Stimulated activated effector memory CD8-positive, alpha-beta T cell treated with anti-CD3 and anti-CD28 coated beads, Interleukin-12 subunit alpha, Interleukin-12 subunit beta, amount 100 ng/mL, for 72 hours (primary cell): ENCODE measurements at regions not wholly inside any gene's neighbourhood (a gene's known extent, or its start where the extent isn't known, plus 50 kb on each side); places are given as distances from the start of the nearest gene placed in this dataset.

Experiments
- ATAC-seq: fragments of 150-1000 bp; cut with Tn5 transposase; 2 replicates; pipeline ENCODE4 v1.10.0; 2021
- DNase-seq, 2 donors: peaks; one replicate each; pipeline ENCODE4 v3.0.0; 2021 to 2022; ENCODE audit warnings: low spot score in 2 of 2
- H3K27ac Mint-ChIP-seq: one replicate; pipeline ENCODE4 v1.8.0; 2022; ENCODE audit warnings: mild to moderate bottlenecking, mixed read lengths
- H3K36me3 Mint-ChIP-seq: one replicate; pipeline ENCODE4 v1.8.0; 2022; ENCODE audit warnings: mild to moderate bottlenecking, mixed read lengths
- H3K4me1 Mint-ChIP-seq: one replicate; pipeline ENCODE4 v1.8.0; 2022; ENCODE audit warnings: mixed read lengths
- H3K4me3 Mint-ChIP-seq: one replicate; pipeline ENCODE4 v1.8.0; 2022; ENCODE audit warnings: mild to moderate bottlenecking, mixed read lengths
- H3K9me3 Mint-ChIP-seq: one replicate; pipeline ENCODE4 v1.8.0; 2022; ENCODE audit warnings: mixed read lengths

DNA sequence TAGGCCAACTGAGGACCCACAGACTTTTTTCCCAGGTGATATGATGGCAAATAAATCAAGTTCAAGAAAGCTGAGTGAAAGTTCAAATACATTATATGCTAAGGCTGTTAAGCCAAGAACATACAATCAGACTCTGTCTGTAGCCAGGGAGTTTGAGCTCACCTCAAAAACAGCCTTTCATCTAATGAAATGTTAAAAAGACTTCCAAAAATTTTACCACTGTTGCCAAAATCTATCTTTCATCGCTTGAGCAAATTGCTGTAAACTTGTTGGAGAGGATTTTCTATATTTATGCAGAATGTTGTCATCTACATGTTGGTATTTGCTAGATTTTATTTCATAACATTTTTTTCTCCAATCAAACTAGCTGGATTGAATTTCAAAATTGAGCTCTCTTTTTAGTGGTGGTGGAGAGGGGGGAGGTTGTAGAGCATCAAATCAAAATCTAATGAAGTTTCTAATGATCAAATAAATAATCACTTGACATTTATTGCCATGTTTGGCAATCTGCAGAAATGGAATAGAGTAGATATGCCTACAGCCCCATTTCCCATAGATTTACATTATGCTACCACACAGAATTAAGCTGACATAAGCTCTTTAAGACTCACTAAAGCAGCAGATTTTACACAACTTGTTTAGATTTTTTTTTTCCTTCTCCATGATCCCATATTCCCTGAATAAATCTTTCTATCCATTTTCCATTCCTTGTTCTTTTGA, 828.9 kb upstream of the ZNF608 start:
- no peak for ATAC-seq
- Mint-ChIP-seq H3K4me1 (no peaks in the 10 kb centered on the region), H3K27ac (no peak overlapping the region), H3K4me3 (no peak overlapping the region), H3K36me3 (no peaks in the 10 kb centered on the region), H3K9me3 (peaks cover 4% of the 10 kb centered on the region)
- DNase-seq, result no peak

DNA sequence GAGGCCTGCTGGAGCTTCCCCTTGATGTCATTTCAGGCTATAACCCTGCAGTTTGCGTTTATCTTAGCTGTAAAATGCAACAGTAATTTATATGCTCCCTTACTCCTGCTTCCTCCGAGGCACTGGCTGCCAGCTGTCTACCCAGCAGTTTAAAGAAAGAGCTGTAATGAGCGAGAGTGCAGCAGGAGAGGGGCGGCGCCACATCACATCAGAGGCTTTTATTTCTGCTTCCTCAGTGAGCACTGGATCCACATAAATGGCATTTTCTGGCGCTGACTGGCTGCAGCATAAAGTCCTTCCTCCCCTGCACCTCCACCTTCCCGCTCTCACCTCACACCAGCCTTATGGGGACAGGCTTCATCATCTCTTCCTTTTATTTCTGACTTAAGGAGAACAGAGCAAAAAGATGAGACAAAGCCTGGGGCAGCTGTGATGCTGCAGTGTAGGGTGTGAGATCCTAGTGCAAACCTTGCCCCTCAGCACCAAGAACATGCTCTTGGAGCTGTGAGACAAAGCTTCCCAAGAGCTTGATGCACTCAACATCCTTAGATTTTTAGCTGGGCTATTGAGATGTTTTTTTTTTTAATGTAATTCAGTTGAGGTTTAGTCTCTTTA, 829.6 kb upstream of the ZNF608 start:
- no peaks in the 10 kb centered on the region for H3K4me1 Mint-ChIP-seq
- DNase-seq (no peak), ATAC-seq (no peak)
- H3K36me3 Mint-ChIP-seq, result no peaks in the 10 kb centered on the region
- H3K4me3 Mint-ChIP-seq, result no peak overlapping the region
- H3K27ac Mint-ChIP-seq, result no peak overlapping the region
- peaks cover 4% of the 10 kb centered on the region for H3K9me3 Mint-ChIP-seq

DNA sequence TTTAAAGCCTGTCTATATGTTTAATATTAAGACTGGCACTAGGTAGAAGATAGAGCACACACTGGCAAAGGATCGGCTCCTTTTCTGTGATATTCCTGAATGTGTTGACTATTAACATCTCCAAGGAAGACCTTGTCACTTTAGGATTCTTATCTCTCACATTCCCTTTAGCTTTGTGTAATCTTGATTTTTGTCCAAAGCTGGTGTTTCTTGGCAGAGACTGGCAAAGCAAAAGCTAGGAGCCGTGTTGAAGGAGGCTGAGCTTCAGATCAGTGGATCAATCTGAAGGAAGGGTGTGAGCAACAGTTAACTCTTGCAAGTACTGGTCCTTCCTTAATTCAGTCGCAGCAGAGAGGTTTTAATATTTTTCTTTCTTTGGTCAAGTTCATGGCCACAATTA, 830.4 kb upstream of the ZNF608 start:
- no peaks in the 10 kb centered on the region for H3K36me3 Mint-ChIP-seq
- H3K4me3 Mint-ChIP-seq, result no peak overlapping the region
- ATAC-seq (no peak), DNase-seq (no peak)
- H3K4me1 Mint-ChIP-seq, result no peaks in the 10 kb centered on the region
- H3K9me3 Mint-ChIP-seq, result peaks cover 4% of the 10 kb centered on the region
- no peak overlapping the region for H3K27ac Mint-ChIP-seq

DNA sequence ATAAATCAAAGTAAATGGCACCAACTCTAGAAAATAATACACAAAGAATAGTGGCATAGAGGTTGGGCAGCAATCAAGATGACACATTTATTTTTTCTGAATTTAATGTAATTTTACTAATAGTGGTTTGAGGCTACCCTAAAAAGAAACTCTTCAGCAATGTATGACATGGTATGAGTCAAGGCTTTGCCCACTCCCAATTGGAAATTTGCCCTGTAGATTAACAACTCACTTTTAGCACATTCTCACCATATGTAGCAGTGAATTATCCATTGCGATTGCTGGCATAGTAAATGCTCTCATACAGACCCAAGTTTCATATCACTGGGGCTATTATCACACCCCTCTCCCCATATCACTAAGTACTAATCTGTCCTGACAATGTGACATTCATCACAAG, 832.1 kb upstream of the ZNF608 start:
- DNase-seq (no peak), ATAC-seq (no peak)
- peaks cover 4% of the 10 kb centered on the region for H3K9me3 Mint-ChIP-seq
- no peak overlapping the region for H3K4me3 Mint-ChIP-seq
- H3K27ac Mint-ChIP-seq, result no peak overlapping the region
- H3K36me3 Mint-ChIP-seq, result no peaks in the 10 kb centered on the region
- no peaks in the 10 kb centered on the region for H3K4me1 Mint-ChIP-seq

GRCh38 chr5:125579182-125579581, 832.7 kb upstream of the ZNF608 start:
- no peak for DNase-seq
- Mint-ChIP-seq H3K9me3 (peaks cover 4% of the 10 kb centered on the region), H3K27ac (no peak overlapping the region), H3K4me3 (no peak overlapping the region), H3K4me1 (no peaks in the 10 kb centered on the region), H3K36me3 (no peaks in the 10 kb centered on the region)
- no peak for ATAC-seq

DNA sequence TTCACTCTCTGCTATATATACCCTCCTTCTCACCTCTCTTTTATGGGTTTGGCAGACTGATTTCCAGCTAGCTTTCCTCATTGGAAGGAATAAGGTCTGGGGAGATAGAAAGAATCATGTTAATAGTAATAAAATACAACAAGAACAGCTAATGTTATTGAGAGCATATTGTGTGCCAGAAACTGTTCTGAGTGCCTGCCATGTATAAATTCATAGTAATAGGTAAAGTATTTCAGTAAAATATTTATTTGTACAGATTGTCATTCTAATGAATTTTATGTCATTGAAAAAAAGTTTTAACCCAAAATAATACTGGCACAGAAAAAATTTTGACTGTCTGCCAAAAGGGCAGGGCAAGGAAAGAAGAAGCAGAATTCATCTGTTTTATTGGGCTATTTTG, 834.9 kb upstream of the ZNF608 start:
- Mint-ChIP-seq H3K4me3 (no peak overlapping the region), H3K27ac (no peak overlapping the region), H3K36me3 (no peaks in the 10 kb centered on the region), H3K9me3 (peaks cover 10% of the 10 kb centered on the region), H3K4me1 (no peaks in the 10 kb centered on the region)
- ATAC-seq, result no peak
- DNase-seq, result no peak

DNA sequence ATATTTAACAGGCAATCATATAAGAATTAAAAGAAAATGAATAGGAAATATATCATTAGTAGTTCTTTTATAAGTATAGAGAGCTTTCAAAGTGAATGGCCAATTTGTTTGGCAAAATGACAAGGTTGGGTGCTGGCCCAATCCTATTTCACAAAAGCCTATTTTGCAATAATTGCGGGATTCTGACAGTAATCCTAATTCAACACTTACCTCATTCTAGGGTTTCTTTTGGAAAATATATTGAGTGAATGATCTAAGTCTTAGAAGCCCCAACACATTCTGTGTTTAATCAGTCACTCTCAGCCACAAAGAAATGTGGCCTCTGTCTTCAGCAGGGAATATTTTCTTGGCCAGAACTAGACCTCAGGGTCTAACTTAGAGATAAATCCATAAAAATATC, 835.9 kb upstream of the ZNF608 start:
- H3K27ac Mint-ChIP-seq, result no peak overlapping the region
- ATAC-seq (no peak), DNase-seq (no peak)
- H3K36me3 Mint-ChIP-seq, result no peaks in the 10 kb centered on the region
- no peak overlapping the region for H3K4me3 Mint-ChIP-seq
- no peaks in the 10 kb centered on the region for H3K4me1 Mint-ChIP-seq
- peaks cover 10% of the 10 kb centered on the region for H3K9me3 Mint-ChIP-seq

- DNase-seq (no peak), ATAC-seq (no peak)
- Mint-ChIP-seq H3K4me1 (no peaks in the 10 kb centered on the region), H3K27ac (no peak overlapping the region), H3K4me3 (no peak overlapping the region), H3K9me3 (peaks cover 12% of the 10 kb centered on the region), H3K36me3 (no peaks in the 10 kb centered on the region)
Measured at GRCh38 chr5:125583321-125584139, 837.1 kb upstream of the ZNF608 start.

DNA sequence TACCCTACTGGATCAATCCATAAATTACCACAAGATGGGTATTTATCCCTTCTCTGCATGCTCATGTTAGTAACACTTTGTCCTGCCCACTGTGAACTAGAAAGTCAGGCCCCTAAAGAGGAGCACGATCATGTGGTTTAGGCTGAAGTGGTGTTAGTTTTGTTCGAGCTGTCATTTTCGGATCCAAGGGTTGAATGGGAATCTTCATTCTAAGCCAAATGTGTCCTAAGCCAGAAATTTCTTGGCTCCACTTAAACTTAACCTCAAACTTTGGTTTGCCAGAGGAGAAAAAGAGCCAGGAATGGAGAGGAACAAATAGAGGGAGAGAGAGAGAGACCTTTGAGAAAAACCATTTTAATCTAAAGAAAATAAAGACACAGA, 837.7 kb upstream of the ZNF608 start:
- Mint-ChIP-seq H3K4me3 (no peak overlapping the region), H3K4me1 (no peaks in the 10 kb centered on the region), H3K36me3 (no peaks in the 10 kb centered on the region), H3K27ac (no peak overlapping the region), H3K9me3 (peaks cover 13% of the 10 kb centered on the region)
- DNase-seq, result no peak
- ATAC-seq, result no peak

- ATAC-seq, result no peak
- peaks cover 13% of the 10 kb centered on the region for H3K9me3 Mint-ChIP-seq
- H3K4me3 Mint-ChIP-seq, result no peak overlapping the region
- no peak for DNase-seq
- no peaks in the 10 kb centered on the region for H3K4me1 Mint-ChIP-seq
- no peak overlapping the region for H3K27ac Mint-ChIP-seq
- H3K36me3 Mint-ChIP-seq, result no peaks in the 10 kb centered on the region
Measured at GRCh38 chr5:125587631-125588030, 835.6 kb upstream of the GRAMD2B start.

DNA sequence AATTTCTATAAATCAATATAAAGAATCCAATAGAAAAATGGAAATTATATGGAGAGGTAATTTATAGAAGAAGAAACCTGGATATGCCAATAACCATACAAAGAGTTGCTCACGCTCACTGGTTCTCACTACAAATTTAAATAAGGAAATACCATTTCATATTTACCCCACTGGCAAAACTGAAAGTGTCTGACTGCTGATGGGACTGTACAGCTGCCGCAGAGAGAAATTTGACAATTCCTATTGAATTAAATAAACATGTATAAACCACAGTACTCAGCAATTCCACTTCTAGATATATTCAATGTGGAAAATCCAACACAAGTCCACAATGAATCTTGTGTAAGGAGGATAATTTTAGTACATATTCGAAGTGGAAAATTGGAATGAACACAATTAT, 830.4 kb upstream of the GRAMD2B start:
- no peaks in the 10 kb centered on the region for H3K4me1 Mint-ChIP-seq
- no peaks in the 10 kb centered on the region for H3K36me3 Mint-ChIP-seq
- H3K27ac Mint-ChIP-seq, result no peak overlapping the region
- H3K9me3 Mint-ChIP-seq, result peaks cover 12% of the 10 kb centered on the region
- no peak for DNase-seq
- ATAC-seq, result no peak
- no peak overlapping the region for H3K4me3 Mint-ChIP-seq

- Mint-ChIP-seq H3K36me3 (no peaks in the 10 kb centered on the region), H3K4me1 (no peaks in the 10 kb centered on the region), H3K27ac (no peak overlapping the region), H3K9me3 (peaks cover 7% of the 10 kb centered on the region), H3K4me3 (no peak overlapping the region)
- DNase-seq, result no peak
- no peak for ATAC-seq
Measured at GRCh38 chr5:125595095-125595494, 828.1 kb upstream of the GRAMD2B start.

GRCh38 chr5:125595845-125596244, 827.4 kb upstream of the GRAMD2B start:
- ATAC-seq (no peak), DNase-seq (no peak)
- H3K4me1 Mint-ChIP-seq, result no peaks in the 10 kb centered on the region
- H3K27ac Mint-ChIP-seq, result no peak overlapping the region
- H3K4me3 Mint-ChIP-seq, result no peak overlapping the region
- peaks cover 7% of the 10 kb centered on the region for H3K9me3 Mint-ChIP-seq
- no peaks in the 10 kb centered on the region for H3K36me3 Mint-ChIP-seq

- DNase-seq (no peak), ATAC-seq (no peak)
- no peak overlapping the region for H3K4me3 Mint-ChIP-seq
- peaks cover 7% of the 10 kb centered on the region for H3K9me3 Mint-ChIP-seq
- H3K27ac Mint-ChIP-seq, result no peak overlapping the region
- no peaks in the 10 kb centered on the region for H3K4me1 Mint-ChIP-seq
- H3K36me3 Mint-ChIP-seq, result no peaks in the 10 kb centered on the region
Measured at GRCh38 chr5:125597338-125597737, 825.9 kb upstream of the GRAMD2B start.

- ATAC-seq, result no peak
- no peak overlapping the region for H3K4me3 Mint-ChIP-seq
- H3K4me1 Mint-ChIP-seq, result no peaks in the 10 kb centered on the region
- H3K9me3 Mint-ChIP-seq, result peaks cover 3% of the 10 kb centered on the region
- no peak for DNase-seq
- H3K36me3 Mint-ChIP-seq, result no peaks in the 10 kb centered on the region
- H3K27ac Mint-ChIP-seq, result no peak overlapping the region
Measured at GRCh38 chr5:125600559-125600958, 822.6 kb upstream of the GRAMD2B start.

GRCh38 chr5:125602184-125602583, 821.0 kb upstream of the GRAMD2B start:
- no peak overlapping the region for H3K4me3 Mint-ChIP-seq
- no peaks in the 10 kb centered on the region for H3K36me3 Mint-ChIP-seq
- no peak for ATAC-seq
- H3K9me3 Mint-ChIP-seq, result peaks cover 3% of the 10 kb centered on the region
- DNase-seq, result no peak
- H3K4me1 Mint-ChIP-seq, result no peaks in the 10 kb centered on the region
- H3K27ac Mint-ChIP-seq, result no peak overlapping the region
